GM19240 (cell line): ENCODE measurements at regions not wholly inside any gene's neighbourhood (a gene's known extent, or its start where the extent isn't known, plus 50 kb on each side); places are given as distances from the start of the nearest gene placed in this dataset.

Experiments
- DNase-seq: peaks from one replicate; pipeline ENCODE4 v3.0.0; 2011; ENCODE audit warnings: low spot score; ENCODE audit not compliant: insufficient read length

DNA sequence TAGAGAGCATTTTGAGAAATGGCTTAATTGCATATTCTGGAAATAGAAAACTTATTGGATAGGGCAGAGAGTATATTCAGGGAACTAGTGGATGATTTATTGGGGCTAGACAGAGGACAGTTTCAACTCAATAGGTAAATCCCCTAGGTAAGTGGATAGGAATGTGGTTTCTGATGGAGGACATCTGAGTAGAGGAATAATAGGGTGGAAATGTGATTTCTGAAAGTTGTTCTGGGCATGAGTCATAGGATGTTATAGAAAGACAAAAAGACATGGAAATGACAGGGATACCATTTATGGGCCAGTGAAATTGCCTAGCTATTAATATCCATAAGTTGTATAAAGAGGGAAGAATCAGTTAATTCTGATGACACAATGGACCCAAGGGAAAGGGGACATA lies 563.3 kb upstream of the GOLIM4 start:
- DNase-seq: no peak

DNA sequence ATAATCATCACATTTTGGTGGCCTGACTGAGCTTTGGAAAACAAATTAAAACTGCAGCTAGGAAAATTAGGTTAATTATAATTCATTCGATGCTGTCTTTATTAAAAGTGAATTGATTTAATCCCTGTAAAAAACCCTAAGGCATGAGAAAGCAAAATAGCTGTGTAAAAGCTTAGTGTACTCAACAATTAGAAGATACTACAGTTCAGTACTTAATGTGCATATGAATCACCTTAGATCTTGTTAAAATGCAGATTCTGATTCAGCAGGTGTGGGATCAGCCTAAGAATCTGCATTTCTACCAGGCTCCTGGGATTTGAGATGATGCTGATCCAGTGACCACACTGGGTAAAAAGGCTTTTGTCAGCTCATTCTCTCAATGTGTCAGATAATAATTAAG lies 559.9 kb upstream of the GOLIM4 start:
- no peak for DNase-seq

DNA sequence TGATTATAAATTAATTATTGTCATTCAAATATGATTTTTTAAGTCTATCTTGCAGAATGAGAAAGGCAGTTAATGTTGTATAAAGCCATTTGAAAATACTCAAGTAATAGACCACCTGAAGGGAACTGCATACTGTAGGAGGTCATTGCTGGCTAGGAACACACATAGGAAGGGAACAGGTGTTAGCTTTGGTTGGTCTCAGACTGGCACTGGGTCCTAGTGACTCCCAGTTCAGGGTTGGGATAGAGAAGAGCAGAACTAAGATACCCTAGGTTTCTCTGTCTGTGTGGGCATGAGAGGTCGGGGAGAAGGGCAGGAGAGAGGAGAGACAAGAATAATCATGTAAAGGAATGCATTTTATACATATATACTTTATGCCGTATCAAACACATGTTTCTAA lies 559.0 kb upstream of the GOLIM4 start:
- no peak for DNase-seq

DNA sequence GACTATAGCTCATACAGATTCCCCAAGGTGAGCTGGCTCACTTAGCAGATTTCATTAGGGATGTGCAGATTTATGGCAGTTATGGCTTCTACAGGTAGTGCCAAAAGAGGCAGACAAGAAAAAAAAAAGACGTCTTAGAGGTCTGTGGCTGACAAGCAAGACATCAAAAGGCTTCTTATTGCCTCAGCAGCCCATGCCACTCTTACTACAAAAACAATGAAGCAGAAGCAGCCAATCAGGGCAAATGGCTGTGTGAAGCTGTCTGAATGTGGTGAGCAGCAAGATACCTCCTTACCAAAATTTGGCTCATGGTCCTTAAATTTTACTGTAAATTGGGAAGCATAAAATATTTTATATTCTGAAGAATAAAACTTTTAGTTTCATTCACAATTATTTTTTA lies 557.5 kb upstream of the GOLIM4 start:
- no peak for DNase-seq

DNA sequence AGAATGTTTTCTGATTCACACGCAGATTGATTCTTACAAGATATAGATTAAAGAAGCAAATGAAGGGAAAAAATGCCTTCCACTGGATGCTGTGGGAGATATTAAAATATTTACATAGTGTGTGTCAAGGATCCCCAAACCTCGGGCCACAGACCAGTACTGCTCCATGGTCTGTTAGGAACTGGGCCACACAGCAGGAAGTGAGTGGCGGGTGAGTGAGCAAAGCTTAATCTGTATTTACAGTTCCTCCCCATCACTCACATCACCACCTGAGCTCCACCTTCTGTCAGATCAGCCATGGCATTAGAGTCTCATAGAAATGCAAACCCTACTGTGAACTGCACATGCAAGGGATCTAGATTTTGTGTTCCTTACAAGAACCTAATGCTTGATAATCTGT lies 552.6 kb upstream of the GOLIM4 start:
- no peak for DNase-seq

DNA sequence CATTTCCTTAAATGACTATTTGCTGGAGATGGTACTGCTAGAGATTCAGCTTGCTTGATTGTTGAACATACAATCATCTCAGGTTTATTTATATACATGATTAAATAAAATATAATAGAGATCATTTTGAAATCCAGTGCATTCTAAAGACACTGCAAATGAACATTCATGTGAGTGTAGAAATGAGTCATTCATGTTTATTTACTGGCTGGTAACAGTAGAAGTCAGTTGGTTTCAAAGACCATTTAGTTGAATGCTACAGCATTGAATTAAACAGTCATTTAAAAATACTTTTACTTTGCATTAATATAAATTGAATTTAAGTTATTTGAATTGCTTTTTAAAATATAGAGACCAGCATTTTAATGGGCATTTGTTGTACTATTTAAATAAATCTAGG lies 551.9 kb upstream of the GOLIM4 start:
- no peak for DNase-seq

DNA sequence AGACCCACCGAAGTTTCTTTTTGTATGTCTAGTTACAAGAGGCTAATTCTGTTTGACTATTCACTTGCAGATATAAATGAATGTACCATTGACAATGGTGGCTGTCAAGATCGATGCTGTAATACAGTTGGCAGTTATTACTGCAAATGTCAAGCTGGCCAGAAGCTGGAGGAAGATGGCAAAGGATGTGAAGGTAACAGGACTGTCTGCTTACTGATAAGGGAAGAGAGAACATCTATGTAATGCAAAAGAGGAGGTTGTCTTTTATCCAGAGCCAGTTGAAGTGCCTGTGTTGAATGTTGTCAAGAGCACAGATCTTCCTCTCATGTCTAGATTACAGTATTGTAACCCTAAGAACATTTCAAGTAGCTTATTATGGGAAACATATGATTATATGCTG lies 549.5 kb upstream of the GOLIM4 start:
- DNase-seq: no peak

DNA sequence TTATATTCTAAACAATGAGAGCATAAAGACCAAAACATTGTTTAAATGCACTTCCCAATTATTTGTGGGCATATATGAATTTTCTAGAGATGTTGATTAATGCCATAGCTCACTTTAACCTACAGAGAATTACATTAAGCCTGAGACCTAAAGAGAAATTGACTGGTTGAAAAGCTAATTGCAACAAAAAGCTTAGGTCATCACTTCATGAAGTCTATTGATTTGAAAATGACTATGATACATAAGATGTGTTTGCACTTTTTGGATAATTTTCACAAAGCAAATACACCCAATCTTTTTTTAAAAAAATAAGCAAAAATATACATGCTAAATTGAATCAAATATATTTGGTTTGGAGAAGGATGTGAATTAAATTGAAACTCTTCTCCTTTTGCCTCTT lies 532.8 kb upstream of the GOLIM4 start:
- DNase-seq: no peak

DNA sequence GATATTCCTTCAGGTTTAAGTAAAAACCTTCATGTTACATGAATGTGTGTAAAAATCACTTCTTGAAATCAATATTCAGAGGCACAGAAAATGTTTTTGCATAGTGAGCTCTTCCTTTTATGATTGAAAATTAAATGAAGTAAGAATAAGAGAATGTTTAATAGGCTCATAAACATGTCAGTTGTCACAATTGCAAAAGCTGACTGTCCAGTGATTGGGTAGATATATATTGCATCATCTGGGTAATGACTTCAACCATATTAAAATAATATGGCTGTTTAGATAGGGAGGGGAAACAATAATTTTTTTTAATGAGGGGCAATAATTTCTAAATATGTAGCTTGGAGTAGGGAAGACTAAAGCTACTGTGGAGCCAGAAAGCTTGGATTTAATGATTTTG lies 529.8 kb upstream of the GOLIM4 start:
- DNase-seq: no peak

DNA sequence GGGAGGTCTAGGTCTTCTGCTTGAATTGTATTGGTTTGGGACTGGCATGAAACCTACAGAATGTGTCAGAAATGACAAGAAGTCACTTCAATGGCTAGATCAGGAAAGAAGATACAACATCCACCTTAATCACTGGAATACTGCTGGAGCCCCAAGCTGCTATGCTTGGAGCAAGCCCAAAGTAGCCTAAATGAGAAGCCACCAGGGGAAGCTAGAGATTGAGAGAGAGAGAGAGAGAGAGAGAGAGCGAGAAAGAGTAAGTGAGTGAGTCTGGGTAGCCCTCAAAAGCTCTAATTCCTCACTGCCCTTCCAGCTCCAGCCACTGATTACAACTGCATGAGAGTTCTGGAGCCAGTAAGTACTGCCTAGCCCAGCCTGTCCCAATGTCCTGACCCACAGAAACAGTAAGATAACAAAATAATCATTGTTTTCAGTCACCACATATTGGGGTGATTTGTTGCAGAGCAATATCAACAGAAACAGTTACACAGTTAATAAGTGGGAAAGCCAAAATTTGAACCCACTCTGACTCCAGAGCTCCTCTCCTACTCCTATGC lies 529.2 kb upstream of the GOLIM4 start:
- no peak for DNase-seq

DNA sequence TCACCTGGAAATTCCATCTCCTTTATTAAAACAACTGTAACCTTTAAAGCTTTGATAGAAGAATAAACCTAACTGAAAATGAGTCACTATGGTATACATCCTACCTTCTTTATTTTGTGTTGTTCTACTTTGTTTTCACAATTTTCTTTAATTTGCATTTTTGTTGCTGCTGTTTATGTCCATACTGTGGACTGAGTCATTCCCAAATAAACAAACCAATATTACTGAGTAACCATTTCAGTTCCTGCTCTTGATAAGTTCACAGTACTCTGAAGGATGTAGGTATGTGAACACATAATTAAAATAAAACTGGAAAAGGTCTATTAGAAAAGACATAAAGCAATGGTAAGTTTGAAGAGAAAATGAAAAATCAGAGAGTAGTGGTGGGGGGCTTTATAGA lies 528.5 kb upstream of the GOLIM4 start:
- no peak for DNase-seq

DNA sequence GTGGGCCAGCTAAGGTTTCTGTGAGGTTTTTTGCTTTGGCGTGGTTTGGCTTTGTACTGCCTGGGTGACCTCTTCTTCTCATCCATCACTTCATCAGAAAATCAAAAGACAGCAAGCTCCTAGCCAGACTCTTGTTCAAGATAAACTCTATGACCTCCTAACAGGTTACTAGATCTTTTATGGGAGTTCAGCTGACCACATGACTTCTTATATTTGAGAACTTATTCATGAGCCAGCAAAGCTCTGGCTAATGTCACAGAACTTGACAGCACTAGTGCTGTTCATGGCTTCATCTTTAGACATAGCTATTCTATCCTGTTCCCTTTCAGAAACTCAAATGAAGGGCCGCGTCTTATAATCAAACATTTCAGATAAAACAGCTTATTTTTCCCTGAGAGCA lies 527.1 kb upstream of the GOLIM4 start:
- no peak for DNase-seq

DNA sequence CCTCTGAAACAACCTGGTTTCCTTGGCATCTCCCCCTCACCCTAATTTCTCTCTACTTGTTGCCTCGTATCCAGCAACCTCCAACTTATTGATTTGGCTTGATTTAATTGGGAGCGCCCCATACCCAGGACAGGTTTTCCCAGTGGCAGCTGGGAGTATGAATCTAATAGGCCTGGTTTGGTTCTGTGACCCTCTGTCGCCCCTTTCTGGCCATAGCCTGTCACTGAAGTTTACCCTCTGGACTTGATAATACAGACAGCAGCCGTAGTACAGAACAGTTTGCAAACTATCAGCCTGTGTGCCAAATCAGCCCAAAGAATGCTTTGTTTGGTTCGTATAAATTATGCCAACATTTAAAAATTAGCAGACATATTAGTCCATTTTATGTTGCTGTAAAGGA lies 525.1 kb upstream of the GOLIM4 start:
- no peak for DNase-seq

DNA sequence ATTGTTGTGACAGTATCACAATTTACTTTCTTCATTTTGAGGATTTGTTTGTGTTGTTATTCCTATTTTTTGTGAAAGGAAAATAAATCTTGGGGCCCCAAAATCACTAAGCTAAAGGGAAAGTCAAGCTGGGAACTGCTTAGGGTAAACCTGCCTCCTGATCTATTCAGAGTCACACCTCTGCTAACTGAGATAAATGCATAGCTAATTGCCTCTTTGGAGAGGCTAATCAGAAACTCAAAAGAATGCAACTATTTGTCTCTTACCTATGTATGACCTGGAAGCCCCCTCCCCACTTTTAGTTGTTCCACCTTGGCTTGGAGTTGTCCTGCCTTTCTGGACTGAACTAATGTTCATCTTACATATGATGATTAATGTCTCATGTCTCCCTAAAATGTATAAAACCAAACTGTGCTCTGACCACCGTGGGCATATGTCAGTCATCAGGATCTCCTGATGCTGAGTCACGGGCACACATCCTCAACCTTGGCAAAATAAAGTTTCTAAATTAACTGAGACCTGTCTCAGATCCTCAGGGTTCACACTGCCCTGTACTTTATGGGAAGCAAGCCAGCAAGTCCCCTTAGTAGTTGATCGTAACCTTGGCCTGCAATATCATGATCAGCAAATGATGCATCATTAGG lies 523.2 kb upstream of the GOLIM4 start:
- no peak for DNase-seq

DNA sequence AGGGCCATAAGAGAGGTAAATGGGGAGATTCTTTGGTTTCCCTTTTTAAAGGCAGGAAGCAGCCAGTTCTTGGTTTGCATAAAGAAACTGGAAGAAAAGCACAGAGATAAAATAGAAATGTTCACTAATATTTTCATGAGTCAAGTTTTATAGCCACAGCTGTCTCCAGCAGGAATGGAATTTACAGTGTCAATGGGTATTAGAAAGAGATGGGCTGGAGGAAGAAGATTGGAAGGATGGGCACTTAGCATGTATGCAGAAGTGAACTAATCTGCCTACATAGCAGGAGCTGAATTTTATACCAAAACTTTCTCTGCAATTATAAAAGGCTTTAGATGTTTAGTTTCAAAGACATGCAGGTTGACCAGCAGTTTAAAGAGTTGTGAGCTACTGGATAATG lies 521.9 kb upstream of the GOLIM4 start:
- DNase-seq: no peak

DNA sequence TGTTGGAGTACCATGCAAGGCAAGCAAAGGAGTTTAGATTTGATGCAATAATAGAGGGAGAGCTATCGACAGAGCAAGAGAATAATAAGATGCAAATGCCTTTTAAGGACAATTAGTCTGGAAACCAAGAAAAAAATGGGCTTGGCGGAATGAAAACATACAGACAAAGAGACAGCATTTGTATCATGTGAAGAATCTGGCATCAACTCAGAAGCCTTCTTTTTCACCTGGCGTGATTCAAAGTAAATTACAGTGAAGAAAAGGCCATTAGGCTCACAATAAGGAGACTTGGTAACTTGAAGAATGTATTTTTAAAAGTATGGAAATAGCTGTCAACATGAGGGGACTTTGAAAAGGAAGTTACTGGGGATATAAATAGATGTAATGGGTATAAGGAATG lies 521.2 kb upstream of the GOLIM4 start:
- no peak for DNase-seq

DNA sequence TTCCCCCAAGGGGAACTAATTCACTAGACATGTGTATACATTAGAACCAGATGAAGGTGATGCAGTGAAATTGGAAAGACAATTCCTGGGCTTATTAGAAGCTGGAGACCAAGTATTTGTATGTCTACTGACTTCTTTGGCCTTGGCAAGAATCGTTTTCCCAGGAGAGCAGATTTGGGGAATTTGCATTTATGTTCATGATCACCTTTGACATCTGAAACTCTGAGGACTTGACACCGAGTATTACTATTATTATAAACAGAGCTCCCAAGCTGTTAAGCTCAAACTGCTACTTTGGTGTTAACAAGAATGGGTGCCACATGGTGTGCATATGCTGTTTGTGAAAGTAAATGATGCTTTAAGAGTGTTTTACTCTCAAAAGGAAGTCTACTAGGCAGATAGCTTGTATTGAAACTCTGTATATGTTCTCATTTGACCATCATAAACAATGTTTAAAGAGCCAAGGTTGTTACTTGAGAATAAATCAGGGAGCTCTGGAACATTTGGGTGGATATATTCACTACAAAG lies 519.8 kb upstream of the GOLIM4 start:
- DNase-seq: no peak

DNA sequence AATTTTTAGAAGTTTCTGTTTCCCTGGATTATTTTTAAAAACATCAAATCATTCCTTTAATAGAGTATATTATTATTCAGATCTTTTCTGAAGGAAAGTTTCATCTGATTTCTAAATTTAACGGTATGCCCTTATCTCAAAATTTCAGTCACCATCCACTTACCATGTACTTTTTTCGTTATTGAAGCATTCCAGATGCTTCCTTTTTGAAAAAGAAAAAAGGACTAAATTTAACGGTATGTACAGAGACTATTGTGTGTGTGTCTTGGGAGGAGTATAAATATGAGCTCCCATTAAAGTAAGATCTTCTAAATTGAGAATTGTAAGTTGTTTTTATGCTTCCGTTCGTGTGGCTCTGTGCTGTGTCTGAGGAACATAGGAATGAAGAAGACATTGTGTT lies 517.4 kb upstream of the GOLIM4 start:
- no peak for DNase-seq

DNA sequence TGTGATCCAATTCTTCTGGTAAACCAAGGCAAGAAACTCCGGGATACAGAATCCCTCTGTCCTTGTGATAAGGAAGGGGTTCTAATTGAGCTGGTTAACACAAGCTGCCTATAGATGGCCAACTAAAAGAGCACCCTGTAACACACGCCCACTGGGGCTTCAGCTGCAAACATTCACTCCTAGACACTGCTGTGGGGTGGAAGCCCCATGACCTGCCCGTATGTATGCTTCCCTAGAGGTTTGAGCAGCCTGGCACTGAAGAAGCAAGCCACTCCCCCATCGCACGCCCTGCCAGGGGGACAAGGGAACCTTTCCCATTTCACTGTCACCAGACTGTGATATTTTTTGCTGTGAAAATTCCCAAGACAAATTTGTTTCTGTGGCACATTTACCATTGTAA lies 516.9 kb upstream of the GOLIM4 start:
- no peak for DNase-seq

DNA sequence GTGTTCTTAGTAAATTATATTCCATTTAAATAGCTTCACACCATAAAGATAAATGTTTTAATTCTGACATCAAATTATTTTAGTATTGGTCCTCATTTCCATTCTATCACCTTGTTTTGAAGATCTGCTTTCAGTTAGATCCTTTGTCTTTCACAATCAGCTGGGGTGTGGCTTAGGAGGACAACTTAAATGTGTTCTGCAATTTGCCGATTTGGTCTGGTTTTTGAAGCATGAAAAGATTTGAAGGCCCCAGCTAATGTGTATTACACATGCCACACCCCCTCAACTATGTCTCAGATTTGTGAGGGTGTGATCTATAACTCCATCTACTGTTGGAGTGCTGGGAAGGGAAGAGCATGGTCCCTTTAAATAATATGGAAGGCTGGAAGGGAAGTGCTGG lies 516.1 kb upstream of the GOLIM4 start:
- no peak for DNase-seq

DNA sequence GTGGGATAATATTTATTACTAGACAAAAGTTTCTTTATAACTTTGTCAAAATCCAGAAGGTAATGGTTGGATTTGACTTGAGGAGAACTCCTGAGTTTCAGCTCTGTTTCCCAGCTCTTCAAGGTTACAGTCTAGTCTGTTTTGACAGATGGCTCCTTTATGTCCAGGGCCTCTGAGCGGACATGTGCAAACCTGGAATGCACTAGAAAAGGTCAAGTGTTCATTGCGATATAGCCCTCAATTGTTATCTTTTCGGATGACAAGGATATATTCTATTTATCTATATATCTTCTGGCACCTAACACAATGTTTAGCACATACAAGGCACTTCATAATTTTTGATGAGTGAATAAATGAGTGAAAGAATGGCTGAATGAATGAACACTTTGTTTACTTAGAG lies 513.2 kb upstream of the GOLIM4 start:
- no peak for DNase-seq

DNA sequence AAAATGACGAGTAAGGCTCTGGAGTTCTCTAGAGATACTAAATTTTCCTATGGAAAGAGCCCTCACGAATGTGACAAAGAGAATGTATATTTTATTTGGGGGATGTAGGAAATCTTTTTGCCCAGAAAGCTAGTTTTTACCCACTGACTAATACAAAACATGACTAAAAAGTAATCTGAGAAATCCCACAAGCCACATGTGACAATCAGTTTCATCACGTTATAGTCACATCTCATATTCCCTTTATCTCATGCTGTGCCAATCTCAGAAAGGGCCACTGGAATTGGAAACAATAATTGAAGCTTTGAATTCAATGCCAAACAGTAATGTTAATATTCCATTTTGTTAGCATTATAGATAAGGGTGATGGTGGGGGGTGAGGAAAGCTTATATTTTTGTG lies 509.0 kb upstream of the GOLIM4 start:
- DNase-seq: no peak

DNA sequence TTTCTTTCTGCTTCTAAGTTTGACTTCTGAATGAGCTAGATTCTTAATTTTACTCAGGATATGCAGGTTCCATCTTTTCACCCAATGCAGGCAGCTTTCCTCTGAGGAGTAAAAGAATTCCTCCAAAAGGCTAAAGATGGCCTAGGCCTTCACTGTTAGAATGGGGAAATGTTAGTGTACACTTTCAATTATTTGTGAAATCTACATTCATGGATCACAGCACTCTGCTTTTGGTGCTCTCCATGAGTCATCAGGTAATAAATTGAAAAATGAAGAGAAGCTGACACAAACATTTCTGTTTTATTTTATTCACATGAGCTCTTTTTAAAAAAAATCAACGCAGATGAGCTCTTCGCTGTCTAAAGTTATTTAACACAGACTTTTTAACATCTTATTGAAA lies 502.5 kb upstream of the GOLIM4 start:
- no peak for DNase-seq
